ENCODE measurements at regions not wholly inside any gene's neighbourhood (a gene's known extent, or its start where the extent isn't known, plus 50 kb on each side); places are given as distances from the start of the nearest gene placed in this dataset.

DNA sequence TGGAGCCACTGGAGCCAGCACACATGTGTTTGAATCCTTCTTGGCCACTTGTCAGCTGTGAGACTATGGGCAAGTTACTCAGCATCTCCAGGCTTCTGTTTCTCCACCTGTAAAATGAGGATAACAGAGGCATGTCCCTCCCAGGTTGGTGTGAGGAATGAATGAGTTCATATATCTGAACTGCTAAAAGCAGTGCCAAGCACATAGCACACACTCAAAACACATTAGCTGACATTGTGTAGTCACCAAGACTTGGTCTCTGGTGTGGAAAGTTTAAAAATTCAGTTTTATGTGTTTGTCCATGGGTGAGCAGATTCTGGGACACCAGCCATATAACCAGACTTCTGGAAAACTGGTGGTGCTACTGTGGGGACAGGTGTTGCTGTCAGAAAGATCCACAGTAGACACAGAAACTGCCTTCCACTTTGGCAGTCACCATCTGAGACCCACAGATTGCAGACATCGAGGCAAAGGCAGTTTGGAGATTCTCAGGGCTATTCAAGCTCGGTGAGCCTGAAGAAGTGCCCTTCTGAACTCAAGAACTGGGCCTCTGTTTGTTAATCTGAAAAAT lies 115.8 kb downstream of the MRPL14 start:
- no peak for DNase-seq

- peak; percentile 96 for DNase-seq
These were observed 116.6 kb downstream of the MRPL14 start for GRCh38 chr6:44010411-44011349.

GRCh38 chr6:44009425-44010321 lies 117.6 kb downstream of the MRPL14 start:
- no peak for DNase-seq

GRCh38 chr6:44008821-44009370 lies 118.4 kb downstream of the MRPL14 start:
- no peak for DNase-seq

- DNase-seq = no peak
These were observed 119.2 kb downstream of the MRPL14 start for GRCh38 chr6:44007818-44008621.

DNA sequence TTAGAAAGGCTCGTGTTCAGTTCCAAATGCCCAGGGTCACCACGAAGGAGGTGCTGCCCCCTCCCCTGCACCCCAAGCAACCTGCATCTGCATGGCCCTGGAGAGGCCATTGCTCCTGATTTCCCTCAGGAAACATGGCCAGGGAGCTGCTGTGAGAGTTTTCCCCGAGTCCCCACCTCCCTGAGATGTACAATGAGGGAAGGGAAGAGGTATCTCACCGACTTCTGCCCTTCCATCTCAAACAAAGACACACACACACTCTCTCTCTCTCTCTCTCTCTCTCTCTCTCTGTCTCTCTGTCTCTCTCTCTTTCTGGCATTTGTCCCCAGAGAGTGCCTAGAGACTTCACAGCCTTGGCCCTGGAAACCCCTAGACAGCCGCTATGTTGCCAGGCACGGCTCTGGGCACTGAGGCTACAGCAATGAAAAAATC lies 120.4 kb downstream of the MRPL14 start:
- DNase-seq = no peak

DNA sequence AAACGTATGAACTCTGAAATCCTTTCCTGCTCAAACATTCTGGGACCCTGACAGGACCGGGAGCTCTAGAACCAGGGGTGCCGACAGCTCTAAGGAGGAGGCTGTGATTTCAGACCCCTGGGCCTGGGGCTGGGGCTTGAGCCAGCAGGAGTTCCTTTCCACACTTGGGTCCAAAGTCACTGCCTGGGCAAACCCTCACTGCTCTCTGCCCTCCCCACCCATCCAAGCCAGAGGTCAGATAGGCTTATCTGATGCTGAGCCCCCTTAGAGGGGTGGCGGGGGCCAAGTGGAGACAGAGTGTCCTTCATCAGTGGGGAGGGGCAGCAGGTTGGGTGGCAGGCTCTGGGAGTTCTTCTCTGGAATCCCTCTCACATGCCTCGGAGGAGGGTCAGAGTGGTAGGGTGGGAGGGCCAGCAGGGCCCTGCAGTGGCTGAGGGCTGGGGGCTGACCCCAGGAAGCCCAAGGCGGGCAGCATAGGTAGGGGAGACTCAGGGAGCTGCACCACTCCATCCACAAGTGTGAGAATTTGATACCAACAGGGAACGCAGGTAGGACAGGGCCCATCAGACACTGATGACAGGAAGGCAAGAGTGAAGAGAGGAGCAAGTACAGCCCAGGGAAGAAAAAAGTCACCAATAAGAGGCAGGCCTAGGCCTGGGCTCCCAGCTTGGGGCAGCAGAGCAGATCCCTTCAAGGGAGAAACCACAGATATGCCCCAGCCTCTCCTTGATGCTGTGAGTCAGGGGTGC lies 121.0 kb downstream of the MRPL14 start:
- peak; percentile 66 for DNase-seq

DNA sequence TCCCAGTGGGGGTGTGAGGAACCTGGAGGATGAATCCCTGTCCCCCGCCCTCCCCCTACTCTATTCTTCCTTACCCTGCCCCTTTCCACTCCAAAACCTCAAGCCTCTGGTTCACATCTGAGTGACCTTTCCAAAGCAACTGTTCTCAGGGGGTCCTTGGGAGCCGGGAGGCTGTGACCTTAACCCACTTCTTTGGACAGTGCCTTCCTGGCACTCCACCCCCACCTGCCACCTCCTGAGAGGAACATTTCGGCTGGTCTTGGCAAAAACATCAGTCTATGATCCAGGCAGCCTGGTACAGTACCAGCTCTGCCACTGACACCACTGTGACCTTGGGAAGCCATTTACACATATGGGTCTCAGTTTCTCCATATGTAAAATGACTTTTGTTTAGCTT lies 121.7 kb downstream of the MRPL14 start:
- DNase-seq = no peak

- peak; percentile 67 for DNase-seq
These were observed 122.4 kb downstream of the MRPL14 start for GRCh38 chr6:44004625-44005506.

DNA sequence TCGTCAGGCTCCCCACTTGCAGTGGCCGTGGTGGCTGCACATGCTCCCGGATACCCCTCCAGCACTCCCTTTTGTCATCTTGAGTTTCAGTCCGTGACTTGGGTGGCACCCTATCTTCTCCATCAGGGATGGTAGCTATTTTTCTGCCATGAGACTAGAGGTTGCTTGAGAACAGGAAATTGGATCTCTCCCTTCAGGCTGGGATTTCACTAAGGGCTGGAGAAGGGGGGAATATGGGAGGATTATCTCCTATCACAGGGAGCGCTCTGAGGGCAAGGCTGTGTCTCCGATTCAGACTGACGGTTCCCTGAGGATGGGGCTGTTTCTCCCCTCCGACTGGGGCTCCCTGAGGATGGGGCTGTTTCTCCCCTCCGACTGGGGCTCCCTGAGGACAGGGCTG lies 123.1 kb downstream of the MRPL14 start:
- no peak for DNase-seq

- DNase-seq = no peak
These were observed 123.7 kb downstream of the MRPL14 start for GRCh38 chr6:44003345-44004061.

DNA sequence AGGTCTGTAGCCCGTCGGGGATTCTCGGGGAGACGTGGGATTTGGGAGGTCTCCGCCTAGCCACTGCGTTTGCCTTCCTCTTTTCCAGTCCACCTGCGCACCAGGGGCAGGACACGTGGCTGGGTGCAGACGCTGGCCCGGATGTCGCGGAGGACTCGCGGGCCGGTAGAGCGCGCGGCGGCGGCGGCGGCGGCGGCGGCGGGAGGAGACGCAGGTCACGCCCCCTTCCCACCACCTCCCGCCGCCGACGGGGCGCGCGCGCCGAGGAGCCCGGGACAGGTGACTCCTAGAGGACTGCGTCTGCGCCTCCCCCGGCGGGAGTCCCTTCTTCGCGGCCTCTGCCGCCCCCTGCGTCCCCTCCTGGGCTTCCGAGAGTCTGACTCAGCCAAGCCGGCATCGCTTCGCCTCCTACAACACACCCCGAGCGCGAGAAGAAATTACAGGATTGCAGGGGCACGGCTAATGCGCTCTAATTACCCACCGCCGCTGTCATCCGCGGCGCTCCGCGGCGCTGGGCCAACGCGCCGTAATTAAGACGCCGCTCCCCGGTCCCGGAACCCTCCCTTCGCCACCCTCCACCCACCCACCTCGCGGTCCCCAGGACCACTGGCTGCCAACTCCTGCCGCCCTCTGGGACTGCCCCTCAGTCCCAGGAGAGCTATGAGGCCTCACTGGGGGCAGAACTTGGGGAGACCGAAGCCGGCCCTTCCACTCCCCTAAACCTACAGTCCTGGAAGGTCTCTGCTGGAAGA lies 124.5 kb downstream of the MRPL14 start:
- DNase-seq = peak; percentile 78

- peak; percentile 54 for DNase-seq
These were observed 125.1 kb downstream of the MRPL14 start for GRCh38 chr6:44002067-44002592.

DNA sequence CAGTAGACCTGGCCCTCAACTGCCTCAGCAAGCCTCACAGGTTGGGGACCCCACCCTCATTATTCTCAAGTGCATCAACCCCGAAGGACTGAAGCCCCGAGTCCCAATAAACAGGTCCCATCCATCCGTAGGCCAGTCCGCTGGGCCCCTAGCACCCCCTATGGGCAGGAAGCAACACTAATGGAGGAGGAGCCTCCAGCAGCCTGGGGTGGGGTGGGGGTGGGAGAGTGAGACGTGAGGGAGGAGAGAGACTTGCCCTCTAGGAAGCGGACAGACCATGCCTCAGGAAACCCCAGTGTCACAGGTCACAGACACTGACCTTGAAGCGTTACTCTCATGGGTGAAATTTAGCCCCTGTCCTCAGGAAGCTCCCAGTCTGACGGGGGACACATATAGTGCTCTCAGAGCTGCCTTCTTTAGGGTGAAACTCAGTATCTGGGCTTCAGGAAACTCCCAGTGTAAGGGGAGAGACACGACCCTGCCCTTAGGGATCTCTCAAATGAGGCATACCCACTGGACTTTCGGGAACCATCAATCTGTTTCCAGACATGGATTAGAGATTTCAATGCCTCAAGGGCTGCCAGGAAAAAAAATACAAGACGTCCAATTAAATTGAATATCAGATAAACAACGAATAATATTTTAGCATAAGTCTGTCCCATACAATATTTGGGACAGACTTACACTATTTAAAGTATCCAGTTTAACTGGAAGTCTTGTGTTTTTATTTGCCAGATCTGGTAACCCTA lies 125.8 kb downstream of the MRPL14 start:
- peak; percentile 63 for DNase-seq

- no peak for DNase-seq
These were observed 126.9 kb downstream of the MRPL14 start for GRCh38 chr6:44000164-44000842.

GRCh38 chr6:43999628-44000027 lies 127.6 kb downstream of the MRPL14 start:
- no peak for DNase-seq

All from fibroblast of skin of abdomen (primary cell).